ENCODE measurements at regions not wholly inside any gene's neighbourhood (a gene's known extent, or its start where the extent isn't known, plus 50 kb on each side); places are given as distances from the start of the nearest gene placed in this dataset.

DNA sequence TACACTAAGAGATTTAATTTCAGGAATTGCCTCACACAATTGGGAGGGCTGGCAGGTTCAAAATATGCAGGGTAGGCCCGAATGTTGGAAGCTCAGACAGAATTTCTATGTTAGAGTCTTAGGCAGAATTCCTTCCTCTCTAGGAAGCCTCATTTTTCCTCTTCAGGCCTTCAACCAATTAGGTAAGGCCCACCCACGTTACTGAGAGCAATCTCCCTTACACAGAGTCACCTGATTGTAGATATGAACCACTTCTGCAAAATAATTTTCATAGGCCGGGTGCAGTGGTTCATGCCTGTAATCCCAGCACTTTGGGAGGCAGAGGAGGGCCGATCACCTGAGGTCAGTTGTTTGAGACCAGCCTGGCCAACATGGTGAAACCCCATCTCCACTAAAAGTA is 50.2 kb upstream of the HIVEP1 start:
- DNase-seq (ENCODE audit: low read depth), result no peak
- Histone ChIP-seq H3K27me3 (ENCODE audit: control insufficient read depth, insufficient read depth, low read length) (no peaks in the 10 kb centered on the region), H3K36me3 (ENCODE audit: control insufficient read depth, insufficient read depth, low read length) (no peaks in the 10 kb centered on the region), H3K4me3 (ENCODE audit: low read depth, low read length) (no peak overlapping the region)
- ChIA-PET CTCF (interaction anchor here (1.1 kb wide), 1 partner anchor 11 kb away, joined by 6 read pairs; no protein-coding TSS in a partner anchor), POLR2A (no interaction called here)
- TF ChIP-seq, protein P1, sequence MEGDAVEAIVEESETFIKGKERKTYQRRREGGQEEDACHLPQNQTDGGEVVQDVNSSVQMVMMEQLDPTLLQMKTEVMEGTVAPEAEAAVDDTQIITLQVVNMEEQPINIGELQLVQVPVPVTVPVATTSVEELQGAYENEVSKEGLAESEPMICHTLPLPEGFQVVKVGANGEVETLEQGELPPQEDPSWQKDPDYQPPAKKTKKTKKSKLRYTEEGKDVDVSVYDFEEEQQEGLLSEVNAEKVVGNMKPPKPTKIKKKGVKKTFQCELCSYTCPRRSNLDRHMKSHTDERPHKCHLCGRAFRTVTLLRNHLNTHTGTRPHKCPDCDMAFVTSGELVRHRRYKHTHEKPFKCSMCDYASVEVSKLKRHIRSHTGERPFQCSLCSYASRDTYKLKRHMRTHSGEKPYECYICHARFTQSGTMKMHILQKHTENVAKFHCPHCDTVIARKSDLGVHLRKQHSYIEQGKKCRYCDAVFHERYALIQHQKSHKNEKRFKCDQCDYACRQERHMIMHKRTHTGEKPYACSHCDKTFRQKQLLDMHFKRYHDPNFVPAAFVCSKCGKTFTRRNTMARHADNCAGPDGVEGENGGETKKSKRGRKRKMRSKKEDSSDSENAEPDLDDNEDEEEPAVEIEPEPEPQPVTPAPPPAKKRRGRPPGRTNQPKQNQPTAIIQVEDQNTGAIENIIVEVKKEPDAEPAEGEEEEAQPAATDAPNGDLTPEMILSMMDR (IDR thresholded peaks at IDR 0.05; ENCODE audit: insufficient read depth, low read depth, low read length), result no peak

DNA sequence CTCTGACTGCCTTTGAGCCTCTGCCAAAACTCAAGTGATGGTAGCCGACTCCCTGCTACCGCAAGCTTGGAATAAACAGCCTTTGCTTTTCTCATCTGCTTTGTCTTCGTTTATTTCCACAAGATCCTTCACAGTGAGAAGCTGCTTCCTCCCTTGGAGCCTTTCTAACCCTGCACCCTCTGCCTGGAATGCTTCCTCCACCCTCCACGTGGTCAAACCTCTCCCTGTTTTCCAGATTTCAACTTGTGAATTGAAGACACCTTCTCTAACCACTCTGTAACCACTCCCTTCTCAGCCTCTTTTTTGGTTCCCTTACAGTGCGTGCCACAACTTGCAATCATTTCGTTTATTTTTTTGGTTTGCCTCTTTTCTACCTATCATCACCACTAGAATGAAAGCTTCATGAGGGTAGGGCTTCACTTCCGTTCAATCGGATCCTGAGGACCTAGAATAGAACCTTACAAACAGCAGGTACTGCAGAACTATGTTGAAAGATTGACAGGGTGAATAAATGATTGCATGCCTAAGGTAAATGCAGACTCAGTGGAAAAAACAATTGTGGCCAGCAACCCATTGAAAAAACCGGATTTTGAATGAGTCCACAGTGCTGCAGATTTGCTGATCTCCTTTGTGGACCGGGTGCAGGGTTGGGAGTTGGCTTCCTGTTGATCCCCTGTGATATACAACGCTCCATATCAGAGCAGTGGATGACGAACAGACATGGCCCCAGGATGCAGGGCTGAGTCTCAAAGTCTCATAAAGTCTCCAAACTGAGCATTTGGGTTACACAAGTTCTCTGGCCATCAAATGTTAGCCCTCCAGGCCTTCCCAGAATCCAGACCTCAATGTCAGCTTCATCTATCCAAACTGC is 51.0 kb upstream of the HIVEP1 start:
- no peak for DNase-seq (ENCODE audit: low read depth)
- Histone ChIP-seq H3K4me3 (ENCODE audit: low read depth, low read length) (no peak overlapping the region), H3K36me3 (ENCODE audit: control insufficient read depth, insufficient read depth, low read length) (no peaks in the 10 kb centered on the region), H3K27me3 (ENCODE audit: control insufficient read depth, insufficient read depth, low read length) (no peaks in the 10 kb centered on the region)
- ChIA-PET CTCF (no interaction called here), POLR2A (no interaction called here)
- TF ChIP-seq, protein P1 (IDR thresholded peaks at IDR 0.05; ENCODE audit: insufficient read depth, low read depth, low read length), result no peak

DNA sequence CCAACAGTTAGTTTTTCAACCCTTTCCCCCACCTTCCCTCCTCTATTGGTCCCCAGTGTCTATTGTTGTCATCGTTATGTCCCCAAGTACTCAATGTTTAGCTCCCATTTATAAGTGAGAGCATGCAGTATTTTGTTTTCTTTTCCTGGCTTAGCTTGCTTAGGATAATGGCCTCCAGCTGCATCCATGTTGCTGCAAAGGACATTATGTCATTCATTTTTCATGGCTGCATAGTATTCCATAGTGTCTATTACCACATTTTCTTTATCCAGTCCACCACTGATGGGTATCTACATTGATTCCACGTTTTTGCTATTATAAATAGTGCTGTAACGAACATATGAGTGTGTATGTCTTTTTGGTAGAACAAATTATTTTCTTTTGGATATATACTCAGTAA is 55.3 kb upstream of the HIVEP1 start:
- ChIA-PET POLR2A (no interaction called here), CTCF (interaction anchor here (1.1 kb wide), 1 partner anchor 9 kb away, joined by 5 read pairs; no protein-coding TSS in a partner anchor)
- DNase-seq (ENCODE audit: low read depth), result no peak
- Histone ChIP-seq H3K27me3 (ENCODE audit: control insufficient read depth, insufficient read depth, low read length) (no peaks in the 10 kb centered on the region), H3K4me3 (ENCODE audit: low read depth, low read length) (no peak overlapping the region), H3K36me3 (ENCODE audit: control insufficient read depth, insufficient read depth, low read length) (no peaks in the 10 kb centered on the region)
- TF ChIP-seq, protein P1 (IDR thresholded peaks at IDR 0.05; ENCODE audit: insufficient read depth, low read depth, low read length), result no peak

DNA sequence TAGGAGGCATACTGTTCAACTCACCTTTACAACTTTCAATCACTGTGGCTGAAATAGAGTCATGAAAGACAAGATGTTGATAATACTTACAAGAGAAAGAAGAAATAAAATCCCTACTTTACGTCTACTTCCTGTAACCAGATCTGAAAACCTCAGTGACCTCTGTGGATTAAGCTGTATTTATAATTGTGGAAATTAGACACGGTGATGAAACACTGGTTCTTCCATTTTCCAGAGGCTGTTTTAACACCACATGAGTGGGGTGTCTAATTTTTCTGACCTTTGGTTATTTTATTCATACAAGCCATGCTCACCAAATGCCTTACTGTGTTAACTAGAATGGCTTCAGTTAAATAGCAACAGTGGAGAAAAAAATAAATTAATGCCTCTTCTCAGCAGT is 58.5 kb upstream of the HIVEP1 start:
- TF ChIP-seq, protein P1 (IDR thresholded peaks at IDR 0.05; ENCODE audit: insufficient read depth, low read depth, low read length), result no peak
- no peaks in the 10 kb centered on the region for H3K27me3 ChIP-seq (ENCODE audit: control insufficient read depth, insufficient read depth, low read length)
- CTCF ChIA-PET, result interaction anchor here (0.7 kb wide), 2 partner anchors 59 to 108 kb away, joined by 3 to 4 read pairs; no protein-coding TSS in a partner anchor
- H3K36me3 ChIP-seq (ENCODE audit: control insufficient read depth, insufficient read depth, low read length), result no peaks in the 10 kb centered on the region
- no peak for DNase-seq (ENCODE audit: low read depth)
- POLR2A ChIA-PET, result interaction anchor here (0.7 kb wide), 1 partner anchor 741 kb away, joined by 5 read pairs; no protein-coding TSS in a partner anchor
- H3K4me3 ChIP-seq (ENCODE audit: low read depth, low read length), result no peak overlapping the region

DNA sequence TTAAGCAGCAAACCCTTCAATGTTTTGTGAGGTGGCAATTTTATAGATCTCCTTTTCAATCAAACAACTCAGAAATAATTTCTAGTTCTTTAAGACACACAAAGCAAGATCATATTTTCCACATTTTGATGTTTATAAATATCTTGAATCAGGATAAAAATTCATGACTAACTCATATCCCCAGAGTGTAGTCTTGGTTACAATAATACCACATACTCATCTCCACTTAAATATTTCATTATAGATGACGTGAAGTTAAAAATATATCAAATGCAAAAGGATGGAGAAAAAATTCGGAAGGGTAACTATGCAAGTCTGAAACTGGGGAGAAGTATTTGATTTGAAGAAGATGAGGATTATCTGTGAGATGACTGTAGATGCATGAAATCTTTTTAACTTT is 59.8 kb upstream of the HIVEP1 start:
- Histone ChIP-seq H3K4me3 (ENCODE audit: low read depth, low read length) (no peak overlapping the region), H3K27me3 (ENCODE audit: control insufficient read depth, insufficient read depth, low read length) (no peaks in the 10 kb centered on the region), H3K36me3 (ENCODE audit: control insufficient read depth, insufficient read depth, low read length) (no peaks in the 10 kb centered on the region)
- TF ChIP-seq, protein P1 (IDR thresholded peaks at IDR 0.05; ENCODE audit: insufficient read depth, low read depth, low read length), result no peak
- no peak for DNase-seq (ENCODE audit: low read depth)
- CTCF ChIA-PET, result interaction anchor here (1.2 kb wide), 1 partner anchor 14 kb away, joined by 5 read pairs; no protein-coding TSS in a partner anchor
- POLR2A ChIA-PET, result no interaction called here

All from BJ (cell line).